Astrocyte (in vitro differentiated cells and primary cell): ENCODE measurements at regions not wholly inside any gene's neighbourhood (a gene's known extent, or its start where the extent isn't known, plus 50 kb on each side); places are given as distances from the start of the nearest gene placed in this dataset.

Experiments used
- DNase-seq: peaks from one replicate; pipeline ENCODE4 v3.0.0-alpha.2; 2010; ENCODE audit warnings: low read depth
- FAIRE-seq: peaks from 2 replicates; lab custom pipeline; 2011; peaks lifted over from hg19 to GRCh38; lab: Jason Lieb, UNC
- H2AFZ ChIP-seq: 2 replicates; pipeline ENCODE4 v1.6.0; 2012; ENCODE audit warnings: low read depth, low read length, inconsistent platforms
- H3K27ac ChIP-seq: 2 replicates; pipeline ENCODE4 v1.5.1; 2011; ENCODE audit warnings: low read depth, low read length, inconsistent platforms
- H3K27me3 ChIP-seq: 2 replicates; pipeline ENCODE4 v1.6.0; 2011; ENCODE audit warnings: low read length, inconsistent platforms; ENCODE audit not compliant: insufficient read depth
- H3K36me3 ChIP-seq: 2 replicates; pipeline ENCODE4 v1.5.1; 2011; ENCODE audit warnings: low read length, inconsistent platforms; ENCODE audit not compliant: insufficient read depth
- H3K4me1 ChIP-seq: 2 replicates; pipeline ENCODE4 v1.5.1; 2011; ENCODE audit warnings: low read length, inconsistent platforms; ENCODE audit not compliant: insufficient read depth
- H3K4me2 ChIP-seq: 2 replicates; pipeline ENCODE4 v1.6.0; 2012; ENCODE audit warnings: low read length, inconsistent platforms
- H3K4me3 ChIP-seq: 2 replicates; pipeline ENCODE4 v1.5.1; 2011; ENCODE audit warnings: low read depth, mild to moderate bottlenecking, low read length, inconsistent platforms; ENCODE audit not compliant: insufficient read depth
- H3K79me2 ChIP-seq: 2 replicates; pipeline ENCODE4 v1.6.0; 2012; ENCODE audit warnings: mild to moderate bottlenecking, low read length, inconsistent platforms; ENCODE audit not compliant: insufficient read depth
- H3K9ac ChIP-seq: 2 replicates; pipeline ENCODE4 v1.6.0; 2012; ENCODE audit warnings: mild to moderate bottlenecking, low read length, inconsistent platforms
- H3K9me3 ChIP-seq: 2 replicates; pipeline ENCODE4 v1.5.1; 2012; ENCODE audit warnings: low read depth, mild to moderate bottlenecking, low read length, inconsistent platforms; ENCODE audit not compliant: insufficient read depth
- H4K20me1 ChIP-seq: 2 replicates; pipeline ENCODE4 v1.6.0; 2012; ENCODE audit warnings: low read length, inconsistent platforms; ENCODE audit not compliant: insufficient read depth
- H3K27ac Mint-ChIP-seq: one replicate; pipeline ENCODE4 v1.8.0; 2021; ENCODE audit warnings: mild to moderate bottlenecking, mixed read lengths; ENCODE audit not compliant: unreplicated experiment
- H3K27me3 Mint-ChIP-seq: one replicate; pipeline ENCODE4 v1.8.0; 2021; ENCODE audit warnings: low read depth, mixed read lengths; ENCODE audit not compliant: unreplicated experiment
- H3K36me3 Mint-ChIP-seq: one replicate; pipeline ENCODE4 v1.8.0; 2021; ENCODE audit warnings: low read depth, mixed read lengths; ENCODE audit not compliant: unreplicated experiment
- H3K4me1 Mint-ChIP-seq: one replicate; pipeline ENCODE4 v1.8.0; 2021; ENCODE audit warnings: low read depth, mixed read lengths; ENCODE audit not compliant: unreplicated experiment
- H3K4me3 Mint-ChIP-seq: one replicate; pipeline ENCODE4 v1.8.0; 2021; ENCODE audit warnings: mild to moderate bottlenecking, moderate library complexity, mixed read lengths; ENCODE audit not compliant: unreplicated experiment
- H3K9me3 Mint-ChIP-seq: one replicate; pipeline ENCODE4 v1.8.0; 2021; ENCODE audit warnings: mild to moderate bottlenecking, mixed read lengths; ENCODE audit not compliant: unreplicated experiment
- CTCF ChIP-seq: IDR thresholded peaks from 2 replicates; pipeline ENCODE4 v1.5.1; 2011; ENCODE audit warnings: low read depth, mild to moderate bottlenecking, inconsistent platforms, low read length, moderate library complexity; ENCODE audit not compliant: insufficient read depth
- EZH2 ChIP-seq: IDR thresholded peaks from 2 replicates; pipeline ENCODE4 v1.6.1; 2012; ENCODE audit warnings: mild to moderate bottlenecking, low read length, inconsistent platforms; ENCODE audit not compliant: insufficient read depth

GRCh38 chr4:17316566-17316965 is 195.3 kb downstream of the QDPR start:
- Histone ChIP-seq H3K79me2 (no peaks in the 10 kb centered on the region), H3K27me3 (no peaks in the 10 kb centered on the region), H3K9me3 (peaks cover 9% of the 10 kb centered on the region), H3K36me3 (no peaks in the 10 kb centered on the region), H3K27ac (no peak overlapping the region), H3K9ac (no peak overlapping the region), H3K4me3 (no peak overlapping the region), H3K4me2 (no peak overlapping the region), H3K4me1 (peaks cover 4% of the 10 kb centered on the region), H2AFZ (no peak overlapping the region), H4K20me1 (no peaks in the 10 kb centered on the region)
- no peak for TF ChIP-seq EZH2
- Mint-ChIP-seq H3K36me3 (peaks cover 5% of the 10 kb centered on the region), H3K9me3 (peaks cover 27% of the 10 kb centered on the region), H3K4me1 (peaks cover 4% of the 10 kb centered on the region), H3K4me3 (no peak overlapping the region), H3K27ac (no peak overlapping the region), H3K27me3 (peaks cover 3% of the 10 kb centered on the region)
- DNase-seq, result peak; percentile 34
- no peak for FAIRE-seq

GRCh38 chr4:17315459-17315858 is 196.4 kb downstream of the QDPR start:
- Mint-ChIP-seq H3K4me3 (no peak overlapping the region), H3K9me3 (peaks cover 18% of the 10 kb centered on the region), H3K36me3 (peaks cover 1% of the 10 kb centered on the region), H3K4me1 (peaks cover 4% of the 10 kb centered on the region), H3K27ac (no peak overlapping the region), H3K27me3 (peaks cover 3% of the 10 kb centered on the region)
- no peak for FAIRE-seq
- no peak for DNase-seq
- Histone ChIP-seq H3K4me2 (no peak overlapping the region), H3K36me3 (no peaks in the 10 kb centered on the region), H3K27me3 (no peaks in the 10 kb centered on the region), H3K4me3 (no peak overlapping the region), H3K4me1 (peaks cover 4% of the 10 kb centered on the region), H3K79me2 (no peaks in the 10 kb centered on the region), H2AFZ (no peak overlapping the region), H4K20me1 (no peaks in the 10 kb centered on the region), H3K9me3 (peaks cover 6% of the 10 kb centered on the region), H3K9ac (no peak overlapping the region), H3K27ac (no peak overlapping the region)
- no peak for TF ChIP-seq CTCF
- TF ChIP-seq EZH2, result no peak

GRCh38 chr4:17313194-17313593 is 198.7 kb downstream of the QDPR start:
- FAIRE-seq, result no peak
- H3K79me2 ChIP-seq, result no peaks in the 10 kb centered on the region
- H3K4me3 Mint-ChIP-seq, result no peak overlapping the region
- no peaks in the 10 kb centered on the region for H4K20me1 ChIP-seq
- H3K4me1 Mint-ChIP-seq, result peaks cover 14% of the 10 kb centered on the region
- no peaks in the 10 kb centered on the region for H3K27me3 ChIP-seq
- H3K4me3 ChIP-seq, result no peak overlapping the region
- peaks cover 11% of the 10 kb centered on the region for H3K4me1 ChIP-seq
- no peaks in the 10 kb centered on the region for H3K9me3 ChIP-seq
- H3K36me3 ChIP-seq, result no peaks in the 10 kb centered on the region
- DNase-seq, result peak; percentile 31
- H3K27ac ChIP-seq, result no peak overlapping the region
- H3K9me3 Mint-ChIP-seq, result peaks cover 5% of the 10 kb centered on the region
- H3K36me3 Mint-ChIP-seq, result no peaks in the 10 kb centered on the region
- no peak overlapping the region for H3K9ac ChIP-seq
- no peak overlapping the region for H2AFZ ChIP-seq
- no peak overlapping the region for H3K4me2 ChIP-seq
- H3K27me3 Mint-ChIP-seq, result peaks cover 3% of the 10 kb centered on the region
- TF ChIP-seq CTCF (no peak), EZH2 (no peak)
- no peak overlapping the region for H3K27ac Mint-ChIP-seq
